ENCODE measurements at regions not wholly inside any gene's neighbourhood (a gene's known extent, or its start where the extent isn't known, plus 50 kb on each side); places are given as distances from the start of the nearest gene placed in this dataset.

GRCh38 chr2:180187611-180188010 lies 180.5 kb upstream of the CWC22 start:
- no peak for DNase-seq

GRCh38 chr2:180184506-180184905 lies 177.4 kb upstream of the CWC22 start:
- no peak for DNase-seq

- DNase-seq = no peak
Measured at GRCh38 chr2:180180511-180180910, 173.4 kb upstream of the CWC22 start.

DNA sequence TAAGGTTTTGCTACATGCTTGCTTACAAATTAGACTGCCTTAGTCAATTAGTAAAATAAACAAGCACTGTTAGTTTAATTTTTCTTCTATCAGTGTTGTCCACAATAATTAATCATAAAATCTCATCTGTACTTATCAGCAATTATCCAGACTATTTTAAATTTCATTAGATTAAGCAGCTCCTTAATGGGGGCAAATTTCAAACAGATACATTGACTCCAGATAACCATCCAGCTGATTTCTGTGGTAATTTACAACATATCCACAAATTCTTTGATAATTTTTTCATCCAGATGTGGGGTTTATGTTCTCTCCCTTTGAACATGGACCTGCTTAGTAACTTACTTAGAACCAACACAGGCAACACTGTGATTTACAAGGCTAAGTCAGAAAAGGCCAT lies 170.4 kb upstream of the CWC22 start:
- DNase-seq = no peak

DNA sequence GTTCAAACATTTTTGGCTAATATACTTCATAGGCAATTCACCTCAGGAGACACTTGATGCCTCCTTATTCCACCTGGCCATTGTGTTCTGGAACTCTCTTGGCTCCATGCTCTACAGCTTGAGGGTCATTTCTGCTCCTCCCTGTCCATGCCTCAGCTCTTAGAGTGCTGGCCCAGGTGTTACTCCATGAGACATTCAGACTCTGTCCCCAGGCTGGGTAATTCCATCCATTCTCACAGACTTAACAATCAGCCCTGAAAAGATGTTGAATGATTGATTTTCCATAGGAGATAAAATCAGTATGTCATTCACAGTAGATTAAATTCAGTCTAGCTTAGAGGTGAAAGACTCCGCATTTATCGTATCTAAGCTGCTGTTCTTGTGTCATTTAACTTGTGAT lies 168.6 kb upstream of the CWC22 start:
- no peak for DNase-seq

DNA sequence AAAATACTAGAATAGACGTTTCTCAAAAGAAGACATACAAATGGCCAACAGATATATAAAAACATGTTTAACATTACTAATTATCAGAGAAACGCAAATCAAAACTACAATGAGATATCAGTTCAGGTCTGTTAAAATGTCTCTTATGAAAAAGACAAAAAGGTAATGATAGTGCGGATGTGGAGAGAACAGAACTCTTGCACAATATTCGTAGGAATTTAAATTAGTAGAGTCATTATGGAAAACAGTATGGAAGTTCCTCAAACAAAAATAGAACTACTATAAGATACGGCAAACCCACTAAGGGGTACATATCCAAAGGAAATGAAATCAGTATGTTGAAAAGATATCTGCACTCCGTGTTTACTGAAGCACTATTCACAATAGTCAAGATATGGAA lies 167.5 kb upstream of the CWC22 start:
- DNase-seq = no peak

DNA sequence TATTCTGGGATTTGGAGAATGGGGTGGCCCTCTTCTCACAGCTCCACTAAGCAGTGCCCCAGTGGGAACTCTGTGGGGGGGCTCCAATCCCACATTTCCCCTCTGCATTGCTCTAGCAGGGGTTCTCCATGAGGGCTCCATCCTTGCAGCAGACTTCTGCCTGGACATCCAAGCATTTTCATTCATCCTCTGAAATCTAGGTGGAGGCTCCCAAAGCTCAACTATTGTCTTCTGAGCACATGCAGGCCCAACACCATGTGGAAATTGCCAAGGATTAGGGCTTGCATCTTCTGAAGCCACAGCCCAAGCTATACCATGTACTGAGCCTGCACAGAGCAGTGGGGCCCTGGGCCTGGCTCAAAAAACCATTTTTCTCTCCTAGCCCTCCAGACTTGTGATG lies 162.4 kb upstream of the CWC22 start:
- no peak for DNase-seq

DNA sequence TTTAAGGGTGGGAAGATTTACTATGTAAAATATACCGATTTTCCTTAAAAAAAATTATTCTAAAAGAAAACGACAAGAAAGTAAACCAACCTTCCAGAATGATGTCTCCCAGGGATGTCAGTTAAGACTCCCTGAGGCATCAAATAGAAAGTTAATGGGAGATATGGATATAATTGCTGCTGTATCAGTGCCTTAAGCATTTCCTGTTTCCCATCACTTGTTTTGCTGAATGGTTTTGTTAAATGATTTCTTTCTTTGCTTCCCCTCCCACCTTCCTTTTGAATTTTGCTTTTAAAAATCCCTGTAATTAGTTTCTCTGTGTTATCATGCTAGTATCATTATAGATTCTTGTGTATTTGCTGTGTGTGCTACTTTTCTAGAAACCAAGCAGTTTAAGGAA lies 154.3 kb upstream of the CWC22 start:
- no peak for DNase-seq

GRCh38 chr2:180159921-180160320 lies 152.8 kb upstream of the CWC22 start:
- no peak for DNase-seq

- no peak for DNase-seq
Measured at GRCh38 chr2:180158961-180159360, 151.9 kb upstream of the CWC22 start.

DNA sequence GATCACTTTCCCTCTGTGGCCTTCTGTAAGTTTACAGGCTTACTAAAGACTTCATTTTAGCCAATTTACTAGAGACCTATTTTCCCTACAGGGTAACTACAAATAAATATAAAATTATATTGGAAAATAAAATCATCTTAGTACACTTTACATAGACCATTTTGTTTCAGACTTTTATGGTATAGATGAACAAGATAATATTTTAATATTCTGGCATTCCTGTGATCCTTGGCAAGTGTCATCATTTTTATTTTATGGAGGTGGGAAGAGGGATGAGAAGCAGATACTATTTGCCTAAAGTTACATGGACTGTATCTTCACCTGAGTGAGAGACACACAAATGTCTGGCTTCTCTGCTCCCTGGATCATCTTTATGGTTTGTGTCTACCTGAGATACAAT lies 149.6 kb upstream of the CWC22 start:
- DNase-seq = no peak

GRCh38 chr2:180150606-180151005 lies 143.5 kb upstream of the CWC22 start:
- no peak for DNase-seq

- no peak for DNase-seq
Measured at GRCh38 chr2:180146541-180146940, 139.4 kb upstream of the CWC22 start.

- DNase-seq = no peak
Measured at GRCh38 chr2:180146114-180146513, 139.0 kb upstream of the CWC22 start.

- DNase-seq = no peak
Measured at GRCh38 chr2:180145163-180145562, 138.1 kb upstream of the CWC22 start.

- no peak for DNase-seq
Measured at GRCh38 chr2:180144338-180144813, 137.3 kb upstream of the CWC22 start.

- no peak for DNase-seq
Measured at GRCh38 chr2:180143633-180144337, 136.7 kb upstream of the CWC22 start.

DNA sequence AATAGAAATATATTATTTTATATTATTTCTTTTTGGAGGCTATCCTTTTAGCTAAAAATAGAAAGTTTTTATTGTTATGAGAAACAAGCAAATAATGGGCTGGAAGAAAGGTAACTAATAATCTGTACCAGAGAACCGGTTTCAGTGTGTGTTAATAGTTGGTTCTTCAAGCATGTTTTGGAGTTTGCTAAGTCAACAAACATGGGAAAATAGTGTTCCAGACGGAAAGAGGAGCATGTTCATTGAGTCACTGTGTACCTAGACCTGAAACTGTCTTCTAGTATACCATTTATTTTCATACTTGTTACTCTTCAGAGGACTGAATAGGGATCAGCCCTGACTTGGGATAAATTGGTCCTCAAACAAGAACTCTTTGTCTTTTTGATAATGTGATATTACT lies 134.5 kb upstream of the CWC22 start:
- no peak for DNase-seq

DNA sequence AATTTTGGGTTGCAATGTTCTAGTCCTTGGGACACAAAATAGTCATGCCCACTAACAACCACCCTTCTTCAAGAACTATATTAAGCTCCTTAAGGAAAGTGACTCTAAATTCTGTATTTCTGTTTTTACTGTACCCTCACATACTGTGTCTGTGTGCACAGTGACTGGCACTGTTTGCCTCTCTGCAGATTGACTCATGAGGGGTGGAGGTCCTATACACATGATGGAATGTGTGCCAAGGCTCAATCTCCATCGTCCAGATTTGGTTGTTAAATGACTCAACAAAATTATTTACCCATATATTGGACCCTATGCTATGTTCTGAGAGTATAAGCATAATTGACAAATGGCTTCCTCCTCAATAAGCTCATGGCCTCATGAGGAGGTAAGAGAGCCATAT lies 126.6 kb upstream of the CWC22 start:
- DNase-seq = no peak

DNA sequence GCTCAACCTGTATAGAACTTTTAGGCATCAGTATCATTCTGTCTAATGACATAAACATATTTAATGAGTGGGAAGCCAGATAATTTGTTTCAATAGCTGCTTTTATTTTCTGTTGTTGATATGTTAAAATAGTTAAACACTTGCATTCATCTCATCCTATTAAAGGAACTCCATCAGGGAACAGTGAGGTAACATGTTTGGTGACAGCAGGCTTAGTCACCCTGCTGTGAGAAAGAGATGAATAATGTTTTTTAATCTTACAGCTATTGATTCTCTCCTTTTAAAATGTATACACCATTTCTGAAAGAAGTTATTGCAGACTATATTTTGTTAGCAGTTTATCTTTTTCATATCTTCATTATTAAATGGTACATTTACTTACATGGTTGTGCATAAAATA lies 123.3 kb upstream of the CWC22 start:
- no peak for DNase-seq

DNA sequence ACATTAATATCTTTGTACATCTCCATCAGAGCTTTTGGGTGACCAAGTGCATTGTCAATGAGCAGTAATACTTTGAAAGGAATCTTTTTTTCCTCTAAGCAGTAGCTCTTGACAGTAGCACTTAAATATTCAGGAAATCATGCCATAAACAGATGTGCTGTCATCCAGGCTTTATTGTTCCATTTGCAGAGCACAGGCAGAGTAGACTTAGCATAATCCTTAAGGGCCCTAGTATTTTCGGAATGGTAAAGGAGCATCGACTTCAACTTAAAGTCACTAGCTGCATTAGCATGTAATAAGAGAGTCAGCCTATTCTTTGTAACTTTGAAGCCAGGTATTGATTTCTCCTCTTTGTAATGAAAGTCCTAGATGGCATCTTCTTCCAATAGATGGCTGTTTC lies 121.8 kb upstream of the CWC22 start:
- no peak for DNase-seq

DNA sequence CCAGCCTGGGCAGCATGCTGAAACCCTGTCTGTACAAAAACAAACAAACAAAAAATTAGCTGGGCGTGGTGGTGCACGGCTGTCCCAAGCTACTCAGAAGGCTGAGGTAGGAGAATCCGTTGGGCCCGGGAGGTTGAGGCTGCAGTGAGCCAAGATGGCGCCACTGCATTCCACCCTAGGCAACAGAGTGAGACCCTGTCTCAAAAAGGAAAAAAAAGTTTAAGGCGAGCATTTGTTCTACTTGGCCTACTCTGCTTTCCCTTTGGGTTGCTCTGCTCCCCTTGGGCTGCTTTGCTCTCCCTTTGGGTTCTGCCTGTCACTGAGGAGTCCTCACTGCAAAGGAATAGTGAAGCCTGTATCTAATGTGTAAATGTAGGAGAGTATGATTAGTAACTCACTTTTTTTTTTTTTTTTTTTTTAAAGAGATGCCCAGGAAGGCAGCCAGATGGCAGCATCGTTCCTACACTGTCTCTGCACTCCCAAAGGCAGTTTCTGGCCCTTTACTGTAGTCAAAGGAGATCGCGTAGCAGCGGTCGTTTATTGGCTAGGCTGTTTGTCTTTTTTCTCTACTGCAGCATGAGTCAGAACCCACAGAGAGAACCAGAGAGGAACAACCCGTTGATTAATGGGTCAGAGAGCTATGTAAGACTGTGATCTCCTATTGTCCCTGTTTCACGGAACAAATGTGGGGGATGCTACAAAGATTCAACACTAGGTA lies 118.3 kb upstream of the CWC22 start:
- DNase-seq = peak; percentile 87

GRCh38 chr2:180124273-180125139 lies 117.4 kb upstream of the CWC22 start:
- peak; percentile 77 for DNase-seq

DNA sequence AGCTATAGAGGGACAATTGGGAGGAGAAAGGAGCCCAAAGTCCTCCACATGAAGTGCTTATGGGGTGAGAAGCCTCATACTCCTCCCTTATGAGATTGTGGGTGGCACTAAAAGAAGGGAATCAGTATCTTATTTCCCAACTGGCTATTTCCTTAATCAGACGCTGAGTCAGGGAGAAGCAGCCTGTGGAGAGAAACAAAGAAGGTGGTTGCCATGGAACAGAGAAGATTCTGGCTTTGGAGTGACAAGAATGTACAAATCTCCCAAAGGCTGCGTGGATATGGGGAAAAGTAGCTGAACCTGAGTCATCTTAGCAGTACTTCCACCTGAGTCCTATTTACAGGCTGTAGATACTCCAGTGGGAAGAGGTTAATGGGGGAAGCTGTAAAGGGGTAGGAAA lies 115.8 kb upstream of the CWC22 start:
- DNase-seq = no peak
